GM19238 (cell line): ENCODE measurements at regions not wholly inside any gene's neighbourhood (a gene's known extent, or its start where the extent isn't known, plus 50 kb on each side); places are given as distances from the start of the nearest gene placed in this dataset.
"Not testable (repeated sequence)": the region's sequence is repeated elsewhere in the genome, so short reads cannot be mapped to it uniquely, and the experiment has no call there.

Experiments used
- DNase-seq: peaks from one replicate; pipeline ENCODE4 v3.0.0; 2011; ENCODE audit warnings: low spot score; ENCODE audit not compliant: insufficient read length

- no peak for DNase-seq
These were observed 942.2 kb downstream of the CNTNAP5 start for GRCh38 chr2:124967325-124967724.

- DNase-seq: no peak
These were observed 944.9 kb downstream of the CNTNAP5 start for GRCh38 chr2:124970030-124970429.

DNA sequence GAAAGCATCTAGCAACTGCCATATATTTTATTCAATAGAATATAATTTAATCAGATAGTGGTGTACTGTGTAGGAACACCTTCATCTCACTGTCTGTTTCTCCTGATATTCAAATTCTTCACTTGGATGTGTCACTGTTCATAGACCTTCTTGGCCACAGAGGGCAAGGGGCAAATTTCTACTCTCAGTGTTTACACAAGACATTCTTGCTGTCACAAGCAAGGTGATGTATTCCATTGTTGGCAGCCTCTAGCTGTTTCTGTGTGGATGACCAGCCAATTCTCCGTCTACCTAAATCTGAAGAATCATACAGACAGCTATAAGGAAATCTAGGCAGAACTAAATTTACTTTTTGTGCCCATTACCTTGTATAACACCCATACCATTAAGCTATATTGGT, 948.3 kb downstream of the CNTNAP5 start:
- DNase-seq: no peak

- no peak for DNase-seq
These were observed 950.1 kb downstream of the CNTNAP5 start for GRCh38 chr2:124975224-124975623.

- DNase-seq: no peak
These were observed 950.6 kb downstream of the CNTNAP5 start for GRCh38 chr2:124975648-124976047.

DNA sequence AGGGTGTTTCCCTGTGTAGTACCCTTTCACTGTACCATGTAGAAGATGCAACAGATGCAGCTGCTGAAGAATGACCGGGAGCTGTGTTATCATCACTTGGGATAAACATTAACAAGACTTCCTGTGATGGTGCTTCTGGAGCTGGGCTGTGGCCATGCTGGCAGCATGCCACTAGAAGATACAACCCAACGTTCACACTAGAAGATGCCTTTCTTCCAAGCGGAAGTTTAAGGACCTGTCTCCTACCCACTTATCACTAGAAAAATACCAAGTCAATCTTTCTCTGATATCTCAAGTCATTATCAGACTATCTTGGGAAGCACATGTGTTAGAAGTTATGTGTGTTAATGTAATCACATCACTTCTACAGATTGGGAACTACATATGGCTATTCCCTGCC, 953.5 kb downstream of the CNTNAP5 start:
- DNase-seq: no peak

DNA sequence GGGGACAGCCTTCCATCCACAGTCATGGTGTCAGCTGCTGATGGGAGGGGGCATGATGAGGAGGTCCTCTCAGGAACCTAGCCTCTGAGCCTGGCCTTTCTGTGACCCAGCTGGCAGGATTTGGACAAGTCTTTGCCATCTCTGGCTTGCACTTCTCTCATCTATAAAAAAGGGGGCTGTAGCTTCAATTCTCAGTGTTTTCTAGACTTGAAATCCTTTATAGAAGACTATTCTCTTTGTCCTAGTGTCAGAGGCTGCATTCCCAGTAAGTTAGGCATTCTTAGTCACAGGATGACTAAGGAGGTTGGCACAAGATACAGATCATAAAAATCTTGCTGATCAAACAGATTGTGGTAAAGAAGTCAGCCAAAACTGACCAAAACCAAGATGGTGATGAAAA, 958.5 kb downstream of the CNTNAP5 start:
- no peak for DNase-seq

DNA sequence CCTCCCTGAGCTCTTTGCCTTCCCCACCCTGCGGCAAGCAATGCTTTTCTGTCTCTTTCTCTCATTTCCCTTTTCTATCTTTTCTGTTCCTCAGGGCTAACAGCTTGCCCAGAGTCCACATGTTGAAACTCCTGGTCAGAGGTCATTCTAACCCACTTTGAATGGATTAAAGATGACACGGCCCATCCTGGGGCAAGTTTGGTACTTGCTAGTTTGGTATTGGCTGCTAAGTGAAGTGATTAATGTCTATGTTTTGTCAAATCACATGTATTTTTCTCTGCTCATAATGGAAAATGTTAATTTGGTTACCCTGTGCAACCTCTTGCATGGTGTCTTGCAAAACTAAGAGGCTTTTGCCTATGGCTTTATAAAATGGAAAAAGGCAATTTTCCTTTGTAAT, 960.2 kb downstream of the CNTNAP5 start:
- DNase-seq: no peak

DNA sequence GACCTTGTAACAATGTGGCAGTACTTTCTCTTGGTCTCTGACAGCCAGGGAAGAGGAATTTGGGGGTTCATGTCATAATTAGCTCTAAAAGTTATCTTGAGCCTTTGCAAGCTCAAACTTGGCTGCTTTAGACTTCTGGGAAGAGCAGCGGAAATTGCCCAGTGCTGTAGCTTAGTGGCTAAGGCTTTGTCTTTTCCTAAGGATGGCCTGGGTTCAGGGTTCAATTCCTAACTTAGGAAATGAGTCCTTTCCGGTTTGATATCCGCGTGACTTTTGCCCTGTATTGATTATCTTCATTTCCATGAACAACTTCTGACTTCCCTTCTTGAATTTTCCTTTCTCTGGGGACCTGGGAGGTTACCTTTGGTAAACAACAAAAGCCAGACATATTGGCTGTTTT, 961.0 kb downstream of the CNTNAP5 start:
- no peak for DNase-seq

- DNase-seq: not testable (repeated sequence)
These were observed 961.8 kb downstream of the CNTNAP5 start for GRCh38 chr2:124986870-124987269.

- not testable (repeated sequence) for DNase-seq
These were observed 962.3 kb downstream of the CNTNAP5 start for GRCh38 chr2:124987436-124987835.

GRCh38 chr2:124988111-124988510, 963.0 kb downstream of the CNTNAP5 start:
- no peak for DNase-seq

DNA sequence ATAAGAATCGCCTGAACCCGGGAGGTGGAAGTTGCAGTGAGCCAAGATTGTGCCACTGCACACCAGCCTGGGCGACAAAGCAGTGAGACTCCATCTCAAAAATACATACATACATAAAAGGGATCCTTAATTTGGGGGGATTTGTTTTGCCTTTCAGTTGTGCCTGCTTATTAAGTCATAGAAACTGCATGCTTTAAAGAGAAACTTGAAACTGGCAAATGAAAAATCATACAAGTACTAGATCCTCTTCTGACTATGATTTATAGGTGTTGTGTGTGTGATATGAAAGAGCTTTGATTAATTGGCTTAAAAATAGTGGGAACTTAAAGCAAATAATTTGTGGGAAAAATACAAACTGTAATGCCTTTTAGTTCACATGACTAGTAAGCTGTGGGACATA, 963.7 kb downstream of the CNTNAP5 start:
- DNase-seq: no peak

DNA sequence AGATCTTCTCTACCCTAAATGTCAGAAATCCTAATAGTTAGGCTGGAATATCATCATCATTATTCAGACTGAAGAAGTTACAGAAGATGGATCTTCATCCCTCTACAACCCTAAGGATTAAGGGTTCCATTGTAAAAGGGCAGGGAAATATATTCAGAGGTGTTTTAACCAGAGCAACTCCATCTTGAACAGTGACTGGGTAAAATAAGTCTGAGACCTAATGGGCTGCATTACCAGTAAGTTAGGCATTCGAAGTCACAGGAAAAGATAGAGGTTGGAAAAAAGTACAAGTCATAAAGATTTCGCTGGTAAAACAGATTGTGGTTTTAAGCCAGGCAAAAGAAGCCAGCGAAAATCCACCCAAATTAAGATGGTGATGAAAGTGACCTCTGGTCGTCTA, 968.7 kb downstream of the CNTNAP5 start:
- no peak for DNase-seq

DNA sequence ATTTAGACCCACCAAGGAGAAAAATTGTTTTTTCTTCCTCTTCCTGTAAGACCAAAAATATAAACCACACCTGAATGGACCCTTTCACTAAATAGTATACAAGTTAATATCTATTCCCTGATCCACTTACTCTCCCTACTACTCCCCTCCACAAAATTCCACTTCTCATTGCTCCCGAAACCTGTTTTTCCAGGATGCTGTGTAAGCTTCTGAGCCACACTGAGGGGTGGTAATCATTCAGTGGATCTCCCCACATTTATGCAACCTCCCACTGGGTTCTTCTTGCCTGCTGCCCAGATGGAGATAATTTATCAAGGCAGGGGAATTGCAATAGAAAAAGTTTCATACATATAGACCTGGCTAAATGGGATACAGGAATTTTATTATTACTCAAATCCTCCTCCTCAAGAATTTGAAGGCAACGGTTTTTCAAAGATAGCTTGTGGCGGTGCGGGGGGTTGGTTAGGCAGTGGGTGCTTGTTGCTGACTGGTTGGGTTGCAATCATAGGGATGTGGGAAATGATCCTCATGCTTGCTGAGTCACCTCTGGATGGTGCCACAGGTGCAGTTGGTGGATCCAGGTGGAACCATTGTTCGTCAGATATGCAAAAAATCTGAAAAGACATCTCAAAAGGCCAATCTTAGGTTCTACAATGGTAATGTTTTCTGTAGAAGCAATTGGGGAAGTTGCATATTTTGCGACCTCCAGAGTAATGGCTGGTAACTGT, 970.3 kb downstream of the CNTNAP5 start:
- DNase-seq: no peak

GRCh38 chr2:124996406-124996805, 971.3 kb downstream of the CNTNAP5 start:
- no peak for DNase-seq

- no peak for DNase-seq
These were observed 974.8 kb downstream of the CNTNAP5 start for GRCh38 chr2:124999906-125000305.

DNA sequence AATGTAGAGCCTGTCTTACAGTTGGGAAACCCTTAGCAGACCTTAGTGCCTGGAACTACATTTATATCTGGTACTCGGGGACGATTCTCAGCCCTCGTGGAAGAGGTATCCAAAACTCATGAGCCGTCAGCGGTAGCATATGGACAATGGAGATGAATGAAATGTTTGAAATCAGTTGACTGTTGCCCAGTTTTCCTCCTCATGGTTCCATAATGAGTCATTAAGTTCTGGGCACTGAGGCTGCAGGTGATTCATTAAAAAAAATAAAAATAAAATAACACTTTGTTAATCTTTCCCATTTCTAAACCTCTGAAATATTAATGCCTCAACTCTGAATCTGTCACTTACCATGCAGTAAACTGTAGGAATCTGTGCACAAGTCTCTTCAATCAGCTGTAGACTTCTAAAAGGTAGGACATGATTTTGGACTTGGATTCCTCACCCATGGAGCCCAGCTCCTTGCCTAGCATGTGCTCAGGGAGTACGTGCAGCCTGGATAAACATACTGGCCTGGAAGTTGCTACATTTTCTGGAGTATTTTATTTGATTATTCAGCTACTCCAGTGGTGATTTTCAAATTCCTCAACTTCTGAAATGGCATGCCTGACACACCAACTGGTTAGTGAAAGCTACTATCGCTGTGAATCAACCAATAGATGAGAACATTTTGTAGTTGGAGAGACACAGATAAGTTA, 979.2 kb downstream of the CNTNAP5 start:
- DNase-seq: no peak

- DNase-seq: no peak
These were observed 981.6 kb downstream of the CNTNAP5 start for GRCh38 chr2:125006676-125007075.

DNA sequence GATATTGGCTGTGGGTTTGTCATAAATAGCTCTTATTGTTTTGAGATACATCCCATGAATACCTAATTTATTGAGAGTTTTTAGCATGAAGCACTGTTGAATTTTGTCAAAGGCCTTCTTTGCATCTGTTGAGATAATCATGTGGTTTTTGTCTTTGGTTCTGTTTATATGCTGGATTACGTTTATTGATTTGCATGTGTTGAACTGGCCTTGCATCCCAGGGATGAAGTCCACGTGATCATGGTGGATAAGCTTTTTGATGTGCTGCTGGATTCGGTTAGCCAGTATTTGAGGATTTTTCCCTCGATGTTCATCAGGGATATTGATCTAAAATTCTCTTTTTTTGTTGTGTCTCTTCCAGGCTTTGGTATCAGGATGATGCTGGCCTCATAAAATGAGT, 1003.6 kb downstream of the CNTNAP5 start:
- DNase-seq: not testable (repeated sequence)

GRCh38 chr2:125033871-125034270, 1008.8 kb downstream of the CNTNAP5 start:
- DNase-seq: no peak

DNA sequence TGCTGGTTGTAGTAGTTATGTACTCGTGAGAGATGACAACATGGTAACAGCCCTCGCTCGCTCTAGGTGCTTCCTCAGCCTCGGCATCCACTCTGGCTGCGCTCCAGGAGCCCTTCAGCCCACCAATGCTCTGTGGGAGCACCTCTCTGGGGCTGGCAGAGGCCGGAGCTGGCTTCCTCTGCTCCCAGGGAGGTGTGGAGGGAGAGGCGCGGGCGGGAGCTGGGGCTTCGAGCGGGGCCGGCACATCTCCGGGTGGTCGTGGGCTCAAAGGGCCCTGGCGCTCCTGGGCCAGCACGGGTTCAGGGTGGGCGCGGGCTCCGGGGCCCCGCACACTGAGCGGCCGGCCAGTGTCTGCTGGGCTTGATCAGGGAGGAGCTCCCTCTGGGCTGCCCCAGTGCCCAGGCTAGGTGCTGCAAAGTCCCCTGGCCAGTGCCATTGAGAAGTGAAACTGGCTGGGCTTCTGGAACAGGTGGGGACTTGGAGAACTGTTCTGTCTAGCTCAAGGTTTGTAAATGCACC, 1012.1 kb downstream of the CNTNAP5 start:
- no peak for DNase-seq

GRCh38 chr2:125041846-125042245, 1016.8 kb downstream of the CNTNAP5 start:
- DNase-seq: no peak
